Stomach (tissue), 4 donors: ENCODE measurements at regions not wholly inside any gene's neighbourhood (a gene's known extent, or its start where the extent isn't known, plus 50 kb on each side); places are given as distances from the start of the nearest gene placed in this dataset.

Experiments
- CTCF ChIP-seq, 7 experiments: fragments of 450-650 bp in 4 of 7; fragments of 200-600 bp in 3 of 7; sonication (generic) in 3 of 7; IDR thresholded peaks; one replicate each; pipeline ENCODE4 v1.5.1; 2016 to 2019; ENCODE audit warnings: antibody characterized with exemption in 7 of 7, control low read depth in 2 of 7, mild to moderate bottlenecking in 1 of 7
- EP300 ChIP-seq: sonication (generic); formaldehyde crosslinking; IDR thresholded peaks from one replicate; pipeline ENCODE4 v1.6.1; 2017; ENCODE audit warnings: antibody characterized with exemption
- POLR2A ChIP-seq, 4 donors: fragments of 450-650 bp; IDR thresholded peaks; one replicate each; pipeline ENCODE4 v1.6.1; 2016; ENCODE audit warnings: antibody characterized with exemption in 4 of 4, control low read depth in 2 of 4, mild to moderate bottlenecking in 1 of 4, moderate library complexity in 1 of 4
- POLR2AphosphoS5 ChIP-seq, 3 donors: sonication (generic); formaldehyde crosslinking; IDR thresholded peaks; one replicate each; pipeline ENCODE4 v1.6.1; 2016; ENCODE audit warnings: antibody characterized with exemption in 3 of 3

- no peak for TF ChIP-seq CTCF (IDR thresholded peaks at IDR 0.05)
- TF ChIP-seq POLR2AphosphoS5 (IDR thresholded peaks at IDR 0.05) = no peak
- no peak for TF ChIP-seq POLR2A (IDR thresholded peaks at IDR 0.05)
- no peak for TF ChIP-seq EP300
Measured at GRCh38 chr9:118987167-118987566, 382.1 kb downstream of the BRINP1 start.
